Keratinocyte (primary cell): ENCODE measurements at regions not wholly inside any gene's neighbourhood (a gene's known extent, or its start where the extent isn't known, plus 50 kb on each side); places are given as distances from the start of the nearest gene placed in this dataset.

ENCODE experiments used
- DNase-seq: peaks from one replicate; pipeline ENCODE4 v3.0.0-alpha.2; 2011; ENCODE audit warnings: low read depth, missing footprints, low spot score
- FAIRE-seq: peaks from 2 replicates; lab custom pipeline; 2011; peaks lifted over from hg19 to GRCh38; lab: Jason Lieb, UNC
- H2AFZ ChIP-seq: 2 replicates; pipeline ENCODE4 v1.6.0; 2012; ENCODE audit warnings: low read length, control low read depth, inconsistent platforms; ENCODE audit not compliant: control insufficient read depth
- H3K27ac ChIP-seq: 2 replicates; pipeline ENCODE4 v1.5.1; 2011; ENCODE audit warnings: low read length; ENCODE audit not compliant: control insufficient read depth, insufficient read depth
- H3K27me3 ChIP-seq: 3 replicates; pipeline ENCODE4 v1.6.0; 2011; ENCODE audit warnings: low read length; ENCODE audit not compliant: control insufficient read depth, insufficient read depth; ENCODE audit errors: extremely low read depth
- H3K36me3 ChIP-seq, 2 experiments: 2 replicates in 1 of 2; 3 replicates in 1 of 2; pipeline ENCODE4 v1.5.1; 2011; ENCODE audit warnings: low read length in 2 of 2, mild to moderate bottlenecking in 1 of 2; ENCODE audit not compliant: control insufficient read depth in 2 of 2, insufficient read depth in 2 of 2; ENCODE audit errors: extremely low read depth in 1 of 2
- H3K4me1 ChIP-seq: 3 replicates; pipeline ENCODE4 v1.5.1; 2011; ENCODE audit warnings: low read length; ENCODE audit not compliant: control insufficient read depth, insufficient read depth; ENCODE audit errors: extremely low read depth
- H3K4me2 ChIP-seq: 3 replicates; pipeline ENCODE4 v1.6.0; 2011; ENCODE audit warnings: low read depth, low read length; ENCODE audit not compliant: control insufficient read depth, insufficient read depth; ENCODE audit errors: extremely low read depth
- H3K4me3 ChIP-seq, 3 experiments: fragments of 200-600 bp in 1 of 3; sonication (generic) in 1 of 3; 2 replicates in 2 of 3; 3 replicates in 1 of 3; pipeline ENCODE4 v1.5.1; 2011 to 2016; ENCODE audit warnings: low read length in 3 of 3, mild to moderate bottlenecking in 3 of 3, control low read depth in 2 of 3, inconsistent platforms in 1 of 3, low read depth in 1 of 3, mixed read lengths in 1 of 3, mixed run types in 1 of 3, moderate library complexity in 1 of 3; ENCODE audit not compliant: control insufficient read depth in 2 of 3, insufficient read depth in 2 of 3; ENCODE audit errors: extremely low read depth in 1 of 3
- H3K79me2 ChIP-seq: 2 replicates; pipeline ENCODE4 v1.6.0; 2012; ENCODE audit warnings: low read length; ENCODE audit not compliant: control insufficient read depth, insufficient read depth
- H3K9ac ChIP-seq: 3 replicates; pipeline ENCODE4 v1.6.0; 2011; ENCODE audit warnings: low read length; ENCODE audit not compliant: control insufficient read depth, insufficient read depth; ENCODE audit errors: extremely low read depth
- H3K9me1 ChIP-seq: 3 replicates; pipeline ENCODE4 v1.6.0; 2011; ENCODE audit warnings: low read length; ENCODE audit not compliant: control insufficient read depth, insufficient read depth; ENCODE audit errors: extremely low read depth
- H3K9me3 ChIP-seq: 2 replicates; pipeline ENCODE4 v1.5.1; 2012; ENCODE audit warnings: low read depth, low read length; ENCODE audit not compliant: control insufficient read depth
- H4K20me1 ChIP-seq: 3 replicates; pipeline ENCODE4 v1.6.0; 2011; ENCODE audit warnings: low read length; ENCODE audit not compliant: control insufficient read depth, insufficient read depth; ENCODE audit errors: extremely low read depth
- EZH2 ChIP-seq: IDR thresholded peaks from one replicate; pipeline ENCODE4 v1.6.1; 2012; ENCODE audit warnings: inconsistent platforms, mild to moderate bottlenecking, low read length, moderate library complexity
- dilution Hi-C: fragments of 300-500 bp; cut with MboI; formaldehyde crosslinking; loops from one replicate; pipeline ENCODE4 v1.7.0; 2020; ENCODE audit warnings: low sequenced_read_pairs; ENCODE audit not compliant: extremely low pct_ligation_motif_present
- TF ChIP-seq, protein P1 (sequence below), 3 experiments: IDR thresholded peaks in 1 of 3; conservative IDR thresholded peaks in 1 of 3; optimal IDR thresholded peaks in 1 of 3; 2 replicates in 2 of 3; 3 replicates in 1 of 3; pipeline versions ENCODE3 to v1.5.1; 2011; ENCODE audit warnings: low read length in 3 of 3, mild to moderate bottlenecking in 3 of 3, moderate library complexity in 2 of 3, control low read depth in 1 of 3, inconsistent platforms in 1 of 3; ENCODE audit not compliant: insufficient read depth in 2 of 3; ENCODE audit errors: extremely low read depth in 1 of 3

DNA sequence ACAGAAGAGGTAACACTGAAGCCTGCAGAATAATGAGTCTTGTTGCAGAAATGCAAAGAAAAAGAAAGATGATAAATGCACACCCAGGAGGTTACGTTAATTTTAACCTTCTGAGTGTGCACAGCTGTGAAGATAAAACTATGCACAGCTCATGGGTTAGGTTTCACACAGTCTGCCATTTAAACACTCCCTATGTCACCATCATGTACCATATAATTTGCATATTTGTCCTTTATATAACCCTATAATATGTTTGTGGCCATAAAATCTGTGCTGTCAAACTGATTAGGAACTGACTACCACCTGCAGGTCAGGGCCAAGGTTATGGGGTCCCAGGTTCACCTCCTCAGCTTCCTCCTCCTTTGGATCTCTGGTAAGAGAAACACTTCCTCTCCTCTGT lies 205.5 kb downstream of the RPIA start:
- Histone ChIP-seq H2AFZ (no peak overlapping the region), H3K9me1 (no peaks in the 10 kb centered on the region), H3K4me3 (no peak overlapping the region), H3K27ac (no peak overlapping the region), H3K9ac (no peak overlapping the region), H3K4me1 (no peaks in the 10 kb centered on the region), H3K36me3 (no peaks in the 10 kb centered on the region), H4K20me1 (no peaks in the 10 kb centered on the region), H3K79me2 (no peaks in the 10 kb centered on the region), H3K4me2 (no peak overlapping the region), H3K27me3 (no peaks in the 10 kb centered on the region), H3K9me3 (no peaks in the 10 kb centered on the region)
- DNase-seq = no peak
- FAIRE-seq = no peak
- TF ChIP-seq EZH2 = no peak
- TF ChIP-seq, protein P1, sequence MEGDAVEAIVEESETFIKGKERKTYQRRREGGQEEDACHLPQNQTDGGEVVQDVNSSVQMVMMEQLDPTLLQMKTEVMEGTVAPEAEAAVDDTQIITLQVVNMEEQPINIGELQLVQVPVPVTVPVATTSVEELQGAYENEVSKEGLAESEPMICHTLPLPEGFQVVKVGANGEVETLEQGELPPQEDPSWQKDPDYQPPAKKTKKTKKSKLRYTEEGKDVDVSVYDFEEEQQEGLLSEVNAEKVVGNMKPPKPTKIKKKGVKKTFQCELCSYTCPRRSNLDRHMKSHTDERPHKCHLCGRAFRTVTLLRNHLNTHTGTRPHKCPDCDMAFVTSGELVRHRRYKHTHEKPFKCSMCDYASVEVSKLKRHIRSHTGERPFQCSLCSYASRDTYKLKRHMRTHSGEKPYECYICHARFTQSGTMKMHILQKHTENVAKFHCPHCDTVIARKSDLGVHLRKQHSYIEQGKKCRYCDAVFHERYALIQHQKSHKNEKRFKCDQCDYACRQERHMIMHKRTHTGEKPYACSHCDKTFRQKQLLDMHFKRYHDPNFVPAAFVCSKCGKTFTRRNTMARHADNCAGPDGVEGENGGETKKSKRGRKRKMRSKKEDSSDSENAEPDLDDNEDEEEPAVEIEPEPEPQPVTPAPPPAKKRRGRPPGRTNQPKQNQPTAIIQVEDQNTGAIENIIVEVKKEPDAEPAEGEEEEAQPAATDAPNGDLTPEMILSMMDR (optimal IDR thresholded peaks at IDR 0.05 in 1 of 3, IDR thresholded peaks at IDR 0.05 in 1 of 3, conservative IDR thresholded peaks at IDR 0.05 in 1 of 3; ENCODE audit: extremely low read depth in 1 of 3, insufficient read depth in 2 of 3, low read length in 3 of 3) = no peak
- dilution Hi-C loops = no loop called here

GRCh38 chr2:88897715-88898114 lies 206.2 kb downstream of the RPIA start:
- Histone ChIP-seq H4K20me1 (no peaks in the 10 kb centered on the region), H3K4me1 (no peaks in the 10 kb centered on the region), H3K27ac (no peak overlapping the region), H3K27me3 (no peaks in the 10 kb centered on the region), H3K9me3 (no peaks in the 10 kb centered on the region), H3K4me3 (no peak overlapping the region), H3K9me1 (no peaks in the 10 kb centered on the region), H3K4me2 (no peak overlapping the region), H2AFZ (no peak overlapping the region), H3K79me2 (no peaks in the 10 kb centered on the region), H3K36me3 (no peaks in the 10 kb centered on the region), H3K9ac (no peak overlapping the region)
- TF ChIP-seq EZH2 = no peak
- TF ChIP-seq, protein P1 (optimal IDR thresholded peaks at IDR 0.05 in 1 of 3, IDR thresholded peaks at IDR 0.05 in 1 of 3, conservative IDR thresholded peaks at IDR 0.05 in 1 of 3; ENCODE audit: extremely low read depth in 1 of 3, insufficient read depth in 2 of 3, low read length in 3 of 3) = no peak
- FAIRE-seq (no peak), DNase-seq (no peak)
- dilution Hi-C loops = no loop called here
